GM19043 (cell line): ENCODE measurements at regions not wholly inside any gene's neighbourhood (a gene's known extent, or its start where the extent isn't known, plus 50 kb on each side); places are given as distances from the start of the nearest gene placed in this dataset.
A peak's percentile ranks its signal among the peaks of the same experiment; 100 is the strongest.
"Not testable (repeated sequence)": the region's sequence is repeated elsewhere in the genome, so short reads cannot be mapped to it uniquely, and the experiment has no call there.

ENCODE experiments used
- ATAC-seq: cut with Tn5 transposase; IDR thresholded peaks from one replicate; pipeline ENCODE4 v1.9.1; 2021; ENCODE audit warnings: low read depth; ENCODE audit not compliant: unreplicated experiment

DNA sequence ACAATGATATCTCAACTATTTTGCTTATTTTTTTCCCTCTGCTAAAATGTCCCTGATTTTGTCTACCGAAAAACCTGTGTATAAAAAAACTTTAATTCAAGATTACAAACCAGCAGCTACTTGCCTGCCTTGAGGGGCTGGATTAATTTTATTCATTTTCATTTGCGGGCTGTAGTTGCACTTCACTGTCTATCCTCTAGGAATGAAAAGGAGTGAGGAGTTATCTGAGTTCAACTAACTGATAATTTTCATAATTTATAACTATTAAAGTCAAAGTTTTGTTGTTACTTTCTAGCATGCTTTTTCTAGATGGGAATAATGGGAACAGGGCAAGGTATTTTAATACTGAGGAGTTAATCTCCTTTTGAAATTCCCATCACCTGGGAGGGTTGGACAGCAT lies 50.3 kb upstream of the AGTPBP1 start:
- ATAC-seq, result not testable (repeated sequence)

DNA sequence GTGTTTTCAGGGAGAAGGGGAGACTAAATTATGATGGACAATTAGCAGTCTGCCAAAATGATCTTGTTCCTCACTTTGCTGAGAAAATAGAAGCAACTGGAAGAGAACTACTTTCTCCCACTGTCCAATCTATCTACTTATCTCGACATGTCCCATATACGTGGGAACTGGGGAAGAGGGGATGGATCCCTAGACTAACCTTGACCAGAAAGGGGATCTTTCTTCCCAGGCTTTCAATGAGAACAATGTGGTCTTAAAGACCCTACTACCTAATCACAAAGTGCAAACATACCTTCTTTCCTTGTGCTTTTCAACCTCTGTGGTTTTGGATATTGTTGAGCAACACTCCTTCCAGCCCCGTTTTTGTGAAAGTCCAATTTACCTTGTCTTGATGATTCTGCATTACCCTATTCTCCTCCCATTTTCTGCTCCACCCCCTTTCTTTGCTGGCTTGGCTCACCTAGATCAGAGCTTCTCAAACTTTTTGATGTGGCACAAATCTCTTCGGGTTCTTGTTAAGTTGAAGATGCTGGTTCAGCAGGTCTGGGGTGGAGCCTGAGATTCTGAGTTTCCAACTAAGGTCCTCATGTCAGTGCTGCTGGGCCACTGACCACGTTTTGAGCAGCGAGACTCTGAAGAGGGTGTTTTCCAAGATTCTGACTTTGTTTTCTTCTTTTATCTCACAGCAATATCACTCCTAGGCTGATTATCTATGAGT lies 61.4 kb upstream of the AGTPBP1 start:
- not testable (repeated sequence) for ATAC-seq

DNA sequence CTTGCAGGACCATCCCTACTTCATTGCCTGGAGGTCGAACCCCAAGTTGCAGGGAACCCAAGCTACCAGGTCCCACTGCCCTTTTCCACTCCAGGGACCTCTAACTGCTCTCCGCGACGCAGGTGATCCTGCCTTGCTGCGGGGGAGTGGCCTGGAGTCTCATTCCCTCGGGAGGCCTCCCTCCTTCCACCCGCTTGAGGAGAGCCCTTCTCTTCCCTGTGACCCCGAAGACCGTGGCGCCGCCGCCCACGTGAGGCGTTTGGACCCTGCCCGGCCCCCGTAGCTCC lies 63.0 kb upstream of the AGTPBP1 start:
- ATAC-seq, result not testable (repeated sequence)

DNA sequence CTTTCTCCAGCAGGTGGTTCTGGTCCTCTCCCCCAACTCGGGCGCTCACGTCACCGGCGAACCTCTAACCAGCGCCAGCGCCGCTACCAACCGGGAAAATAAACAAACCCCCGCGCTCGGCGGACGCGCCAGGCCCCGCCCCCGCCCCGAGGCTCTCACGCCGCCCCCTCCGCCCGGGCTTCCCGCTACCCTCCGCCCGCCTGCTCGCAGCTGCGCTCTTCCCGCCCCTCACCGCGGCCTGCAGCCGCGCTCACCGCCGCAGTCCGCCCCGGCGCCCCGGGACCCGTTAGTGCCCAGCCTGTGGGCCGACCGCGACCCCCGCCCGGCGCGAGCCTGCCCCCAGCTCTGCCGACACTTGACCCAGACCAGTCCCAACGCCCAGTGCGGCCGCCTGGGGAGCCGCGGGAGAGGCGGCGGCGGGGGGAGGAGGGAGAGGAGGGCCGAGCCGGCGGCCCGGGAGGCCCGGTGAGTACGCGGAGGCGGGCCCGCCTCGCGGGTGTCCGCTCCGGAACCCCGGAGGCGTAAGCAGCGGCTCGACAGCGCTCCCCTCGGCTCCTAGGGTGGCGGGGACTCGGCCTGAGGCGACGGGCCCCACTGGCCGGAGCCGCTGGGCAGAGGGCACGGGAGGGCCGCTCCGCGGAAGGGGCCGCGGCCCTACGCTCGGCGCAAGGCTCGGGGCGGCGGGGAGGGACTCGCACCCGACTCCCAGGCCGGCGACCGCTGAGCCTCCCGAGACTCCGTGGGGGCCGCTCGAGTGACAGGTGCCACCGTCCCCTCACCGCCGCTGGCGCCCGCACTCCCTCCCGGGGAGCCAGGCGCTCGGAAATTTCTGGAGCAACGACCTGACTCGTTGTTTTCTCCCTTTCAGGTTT lies 63.6 kb upstream of the AGTPBP1 start:
- ATAC-seq, result peak; percentile 75

DNA sequence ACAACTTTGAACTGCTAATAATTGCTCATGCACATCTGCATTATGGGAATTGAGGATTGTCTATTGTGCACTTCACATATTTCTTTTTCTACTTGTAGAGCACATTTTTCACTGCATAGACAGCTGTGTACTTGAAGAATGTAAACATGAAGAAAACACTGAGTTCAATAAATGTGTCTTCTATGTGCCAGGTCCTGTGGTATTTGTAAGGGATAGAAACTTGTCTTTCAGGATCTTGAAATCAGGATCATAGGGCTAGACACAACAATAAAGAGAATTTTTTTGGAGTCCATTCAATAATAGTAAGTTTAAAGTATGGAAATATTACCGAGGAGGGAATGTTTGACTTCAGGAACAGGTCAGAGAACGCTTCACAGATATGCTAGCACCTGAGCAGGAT lies 66.6 kb upstream of the AGTPBP1 start:
- ATAC-seq, result not testable (repeated sequence)

DNA sequence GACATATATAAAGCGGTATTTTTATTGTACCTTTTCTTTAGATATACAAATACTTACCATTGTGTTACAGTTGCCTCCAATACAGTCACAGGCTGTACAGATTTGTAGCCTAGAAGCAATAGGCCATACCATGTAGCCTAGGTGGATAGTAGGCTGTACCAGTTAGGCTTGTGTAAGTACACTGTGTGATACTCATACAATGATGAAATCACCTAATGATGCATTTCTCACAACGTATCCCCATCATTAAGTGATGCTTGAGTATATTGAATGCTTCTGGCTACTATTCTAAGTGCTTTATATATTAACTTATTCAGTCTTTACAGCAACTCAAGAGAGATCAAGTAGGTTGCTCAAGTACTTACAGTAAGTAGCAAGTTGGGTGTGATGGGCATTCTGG lies 71.6 kb upstream of the AGTPBP1 start:
- not testable (repeated sequence) for ATAC-seq

DNA sequence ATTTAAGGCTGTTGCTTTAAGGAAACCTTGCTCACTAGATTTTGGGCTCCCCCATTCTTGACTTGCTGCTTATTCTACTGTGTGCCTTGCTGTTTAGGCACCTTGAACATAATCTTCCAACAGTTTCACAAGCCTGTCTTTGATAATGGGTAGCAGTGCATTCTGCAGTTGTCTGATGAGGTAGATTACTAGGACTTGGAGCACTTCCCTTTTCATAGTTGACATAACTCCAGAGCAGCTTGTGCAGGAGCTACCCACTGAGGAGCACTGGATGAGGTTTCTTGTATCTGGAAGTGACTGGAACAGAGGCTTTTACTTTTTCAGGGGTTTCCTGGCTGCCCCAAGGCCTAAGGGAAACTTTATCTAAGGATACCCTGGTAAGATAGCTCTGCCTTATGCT lies 73.0 kb upstream of the AGTPBP1 start:
- ATAC-seq, result not testable (repeated sequence)

DNA sequence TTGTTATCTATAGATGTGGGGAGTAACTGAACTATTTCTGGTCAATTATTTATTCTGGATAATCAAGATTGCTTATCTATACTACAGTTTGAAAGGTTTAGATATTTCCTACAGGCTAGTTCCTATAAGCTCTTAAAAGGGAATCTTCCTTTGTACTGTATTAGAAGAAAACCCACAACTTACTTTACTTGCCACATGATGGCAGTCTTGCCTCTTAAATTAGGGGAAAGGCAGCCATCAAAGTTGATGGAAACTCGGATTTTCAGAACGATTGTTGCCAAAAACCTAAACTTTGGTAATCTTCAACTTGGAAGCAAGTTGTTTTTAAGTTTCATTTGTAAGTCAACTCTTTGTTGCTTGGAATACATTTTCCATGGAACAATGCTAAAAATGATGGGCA lies 77.2 kb upstream of the AGTPBP1 start:
- ATAC-seq, result not testable (repeated sequence)

DNA sequence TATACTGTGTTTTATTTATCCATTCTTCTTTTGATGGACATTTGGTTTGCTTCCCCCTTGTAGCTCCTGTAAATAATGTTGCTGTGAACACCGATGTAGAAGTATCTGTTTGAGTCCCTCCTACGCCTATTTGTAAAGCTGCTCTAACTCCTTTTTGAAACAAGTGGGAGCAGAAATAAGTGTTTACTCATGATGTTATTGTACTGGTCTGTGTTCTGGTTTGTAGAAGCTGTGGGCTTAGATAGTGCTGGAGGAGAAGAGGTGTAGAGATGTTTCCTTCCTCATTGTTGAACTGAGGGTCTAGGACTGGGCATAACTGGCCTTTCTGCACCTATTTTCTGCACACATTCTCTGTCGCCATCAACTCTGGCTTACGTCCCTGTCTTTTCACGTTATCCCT lies 78.8 kb upstream of the AGTPBP1 start:
- not testable (repeated sequence) for ATAC-seq

DNA sequence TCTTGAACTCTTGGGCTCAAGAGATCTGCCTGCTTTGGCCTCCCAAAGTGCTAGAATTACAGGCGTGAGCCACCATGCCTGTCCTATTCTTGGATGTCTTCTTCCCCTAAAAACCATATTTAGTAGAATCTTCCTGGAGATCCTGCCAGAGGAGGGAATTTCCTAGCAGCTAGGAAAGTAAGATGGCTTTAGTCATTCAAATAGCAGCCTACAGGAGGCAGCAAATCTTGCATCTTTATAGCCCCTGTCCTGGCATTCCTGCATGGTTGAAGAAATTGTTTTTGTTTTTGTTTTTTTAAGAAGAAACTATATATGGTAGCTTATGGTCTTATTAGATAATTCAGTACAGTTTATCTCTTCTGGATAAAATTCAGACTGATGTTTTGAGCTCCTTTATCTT lies 83.2 kb upstream of the AGTPBP1 start:
- not testable (repeated sequence) for ATAC-seq

DNA sequence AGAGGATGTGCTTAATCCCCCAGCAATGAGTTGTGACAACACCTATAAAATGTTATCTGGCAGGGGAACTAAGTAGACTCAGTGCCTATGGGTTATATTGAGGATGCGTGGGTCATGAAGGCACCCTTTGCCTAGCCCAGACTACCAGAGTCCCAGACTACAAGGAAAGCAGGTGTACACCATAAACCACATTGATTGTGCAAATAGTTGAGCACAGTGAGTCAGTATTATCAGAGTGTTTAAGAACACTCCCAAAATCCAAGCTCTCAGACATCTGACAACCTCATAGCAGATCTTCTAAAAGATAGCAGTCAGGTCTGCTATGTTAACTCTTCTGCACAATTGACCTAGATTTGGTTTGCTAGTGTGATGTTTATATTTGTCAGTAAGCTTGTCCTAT lies 92.8 kb upstream of the AGTPBP1 start:
- not testable (repeated sequence) for ATAC-seq

DNA sequence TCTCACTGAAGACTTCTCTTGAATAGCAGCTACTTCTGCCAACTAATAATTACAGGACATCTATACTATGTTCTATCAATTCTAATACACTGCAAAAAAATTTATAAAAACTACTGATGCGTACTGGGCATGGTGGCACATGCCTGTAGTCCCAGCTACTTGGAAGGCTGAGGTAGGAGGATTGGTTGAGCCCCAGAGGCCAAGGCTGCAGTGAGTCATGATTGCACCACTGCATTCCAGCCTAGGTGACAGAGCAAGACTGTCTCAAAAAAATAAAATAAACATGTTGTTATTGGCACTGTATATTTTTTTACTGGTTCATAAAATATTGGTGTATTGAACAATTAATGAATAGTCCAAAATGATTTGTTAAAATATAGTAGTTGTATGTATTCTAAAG lies 97.0 kb upstream of the NAA35 start:
- not testable (repeated sequence) for ATAC-seq

DNA sequence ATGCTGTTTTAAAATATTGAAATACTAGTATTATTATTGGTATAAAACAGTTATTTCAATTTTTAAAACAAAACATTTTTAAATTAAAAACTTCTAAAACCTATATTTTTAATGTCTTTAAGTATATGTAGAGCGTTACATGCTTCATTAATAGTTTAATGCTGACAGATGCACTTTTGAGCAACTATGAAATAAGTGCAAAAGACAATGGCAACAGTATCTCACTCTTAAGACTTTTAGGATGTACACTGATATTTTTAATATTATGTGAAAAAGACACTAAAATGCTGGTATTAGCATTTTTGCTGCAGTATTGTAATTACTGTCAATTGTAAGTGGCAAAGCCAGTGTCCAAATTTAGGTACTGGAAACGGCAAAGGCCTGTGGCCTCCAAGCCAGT lies 93.2 kb upstream of the NAA35 start:
- not testable (repeated sequence) for ATAC-seq

DNA sequence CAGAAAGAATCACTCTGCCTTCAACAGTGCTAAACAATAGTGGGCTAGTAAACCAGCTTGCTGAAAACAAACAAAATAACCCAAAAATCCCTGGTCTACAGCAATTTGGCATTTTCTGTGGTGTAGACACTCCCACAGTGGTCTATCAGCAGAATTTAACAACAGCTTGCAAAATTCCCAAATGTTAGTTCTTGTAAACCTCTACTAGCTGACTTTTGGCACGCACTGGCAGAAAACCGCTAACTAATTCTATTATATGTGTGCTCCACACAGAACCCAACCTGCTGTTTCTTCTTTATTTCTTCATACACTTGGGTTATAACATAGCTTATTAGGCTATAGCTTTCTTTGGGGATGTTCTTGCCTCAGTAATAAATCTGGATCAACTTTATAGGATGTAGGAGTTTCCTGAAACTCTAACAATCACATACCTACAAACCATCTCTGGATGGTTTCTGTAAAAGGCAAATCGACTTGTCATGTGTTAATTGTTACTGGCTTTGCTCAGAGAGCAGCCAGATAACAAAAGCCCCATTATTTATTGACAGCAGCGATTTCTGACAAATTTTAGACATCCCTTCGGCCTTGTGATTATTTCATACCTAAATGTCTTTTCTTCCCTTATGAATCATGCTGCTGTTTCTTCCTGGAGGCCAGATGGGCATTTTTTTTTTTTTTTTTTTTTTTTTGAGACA lies 82.7 kb upstream of the NAA35 start:
- no peak for ATAC-seq

DNA sequence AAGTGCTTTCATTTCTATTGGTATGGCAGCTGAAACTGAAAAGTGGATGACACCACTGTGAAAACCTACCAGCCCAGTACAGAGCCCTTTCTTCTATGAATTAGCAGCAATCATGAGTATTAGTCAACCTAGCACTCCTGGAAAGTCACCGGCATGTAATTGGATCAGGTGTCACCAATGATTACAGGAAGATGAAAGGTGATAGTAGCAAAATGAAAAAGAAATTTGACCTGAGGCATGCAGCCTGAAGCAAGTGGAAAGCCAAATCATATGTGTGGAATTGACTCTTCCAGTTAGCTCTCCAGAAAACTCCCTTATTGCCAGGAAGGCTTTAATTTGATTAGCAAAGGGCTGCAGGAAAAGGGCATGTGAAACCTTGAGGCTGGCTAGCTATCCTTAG lies 81.2 kb upstream of the NAA35 start:
- ATAC-seq, result no peak

DNA sequence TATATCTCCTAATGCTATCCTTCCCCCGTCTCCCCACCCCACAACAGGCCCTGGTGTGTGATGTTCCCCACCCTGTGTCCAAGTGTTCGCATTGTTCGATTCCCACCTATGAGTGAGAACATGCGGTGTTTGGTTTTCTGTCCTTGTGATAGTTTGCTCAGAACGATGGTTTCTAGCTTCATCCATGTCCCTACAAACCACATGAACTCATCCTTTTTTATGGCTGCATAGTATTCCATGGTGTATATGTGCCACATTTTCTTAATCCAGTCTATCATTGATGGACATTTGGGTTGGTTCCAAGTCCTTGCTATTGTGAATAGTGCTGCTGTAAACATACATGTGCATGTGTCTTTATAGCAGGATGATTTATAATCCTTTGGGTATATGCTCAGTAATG lies 79.1 kb upstream of the NAA35 start:
- not testable (repeated sequence) for ATAC-seq

DNA sequence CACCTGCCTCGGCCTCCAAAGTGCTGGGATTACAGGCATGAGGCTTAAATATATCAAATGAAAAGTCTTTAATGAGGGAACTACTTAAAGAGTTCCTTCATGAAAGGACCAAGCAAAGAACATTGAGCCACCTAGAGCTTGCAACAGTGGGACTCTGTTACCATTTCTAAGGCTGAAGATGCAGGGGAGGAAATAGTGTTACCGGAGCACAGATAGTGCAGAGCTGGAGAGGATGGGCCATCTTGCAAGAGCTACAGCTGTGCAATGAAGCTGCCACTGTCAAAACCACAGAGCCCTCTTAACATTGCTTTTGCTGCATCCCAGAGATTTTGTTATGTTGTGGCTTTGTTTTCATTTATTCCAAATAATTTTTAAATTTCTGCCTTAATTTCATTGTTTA lies 77.1 kb upstream of the NAA35 start:
- no peak for ATAC-seq

DNA sequence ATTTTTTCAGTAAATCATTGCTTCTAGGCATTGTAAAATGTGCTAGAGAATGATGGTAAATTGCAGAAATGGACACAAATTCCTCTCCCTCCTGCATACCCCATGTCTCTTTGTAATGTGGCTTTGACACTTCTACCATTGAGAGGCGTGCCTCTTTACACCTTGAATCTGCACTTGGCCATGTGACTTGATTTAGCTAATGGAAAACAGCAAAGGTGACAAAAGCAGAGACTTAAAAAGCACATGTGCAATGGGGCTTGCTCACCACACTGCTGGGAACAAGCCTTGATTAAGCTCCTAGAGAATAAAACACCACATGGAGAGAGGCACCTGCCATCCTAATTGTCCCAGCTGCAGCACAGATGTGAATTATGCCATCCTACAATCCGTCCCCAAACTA lies 69.9 kb upstream of the NAA35 start:
- ATAC-seq, result no peak

DNA sequence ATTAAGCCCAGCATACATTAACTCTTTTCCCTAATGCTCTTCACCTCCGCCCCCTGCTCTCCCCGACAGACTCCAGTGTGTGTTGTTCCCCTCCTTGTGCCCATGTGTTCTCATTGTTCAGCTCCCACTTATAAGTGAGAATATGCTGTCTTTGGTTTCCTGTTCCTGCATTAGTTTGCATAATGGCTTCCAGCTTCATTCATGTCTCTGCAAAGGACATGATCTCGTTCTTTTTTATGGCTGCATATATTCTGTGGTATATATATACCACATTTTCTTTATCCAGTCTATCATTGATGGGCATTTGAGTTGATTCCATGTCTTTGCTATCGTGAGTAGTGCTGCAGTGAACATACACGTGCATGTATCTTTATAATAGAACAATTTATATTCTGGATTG lies 69.3 kb upstream of the NAA35 start:
- ATAC-seq, result not testable (repeated sequence)

DNA sequence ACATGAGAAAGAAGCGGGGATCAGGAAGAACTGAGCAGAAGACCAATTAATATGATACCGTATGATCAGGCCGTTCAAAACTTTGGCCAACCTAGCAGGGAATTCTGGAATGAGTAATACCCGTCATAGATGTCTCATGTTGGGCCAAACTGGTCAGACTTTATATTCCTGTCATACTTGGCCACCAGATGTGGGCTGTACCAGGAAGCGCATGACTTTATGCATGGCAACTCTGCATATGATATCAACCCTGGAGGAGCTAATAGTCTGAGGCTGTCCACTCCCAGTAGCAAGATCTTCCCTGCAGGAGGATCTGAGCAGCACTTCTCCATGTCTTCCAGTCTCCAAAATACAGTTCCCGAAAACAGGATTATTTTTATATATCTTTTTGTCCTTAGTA lies 68.5 kb upstream of the NAA35 start:
- no peak for ATAC-seq

DNA sequence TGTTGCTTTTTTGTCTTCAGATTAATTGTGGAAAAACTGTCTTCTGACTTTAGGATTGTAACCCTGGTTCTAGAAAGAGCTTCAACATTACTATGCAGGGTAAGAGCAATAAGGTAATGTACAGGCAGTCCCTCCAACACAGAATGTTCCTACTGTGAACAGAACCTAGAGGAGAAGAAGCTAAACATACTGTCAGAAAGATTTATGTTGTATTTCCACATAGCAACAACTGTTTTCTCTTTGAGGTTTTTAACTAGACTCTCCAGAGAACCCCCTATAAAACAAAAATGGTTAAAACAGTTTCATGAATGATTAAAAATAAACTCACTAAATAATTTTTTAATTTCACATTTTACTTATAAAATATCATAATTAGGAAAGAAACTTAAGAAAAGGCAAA lies 64.3 kb upstream of the NAA35 start:
- no peak for ATAC-seq
